Gastroesophageal sphincter (tissue), 3 donors: ENCODE measurements at regions not wholly inside any gene's neighbourhood (a gene's known extent, or its start where the extent isn't known, plus 50 kb on each side); places are given as distances from the start of the nearest gene placed in this dataset.

Experiments
- POLR2A ChIP-seq, 2 donors: fragments of 450-650 bp; IDR thresholded peaks; one replicate each; pipeline ENCODE4 v1.6.1; 2017; ENCODE audit warnings: antibody characterized with exemption in 2 of 2, mild to moderate bottlenecking in 2 of 2, moderate library complexity in 1 of 2
- TF ChIP-seq, protein P1 (sequence below), 4 experiments: fragments of 200-600 bp in 2 of 4; fragments of 450-650 bp in 2 of 4; sonication (generic) in 1 of 4; IDR thresholded peaks; one replicate each; pipeline ENCODE4 v1.5.1; 2017 to 2019; ENCODE audit warnings: antibody characterized with exemption in 4 of 4, mild to moderate bottlenecking in 2 of 4, moderate library complexity in 2 of 4

- TF ChIP-seq, protein P1, sequence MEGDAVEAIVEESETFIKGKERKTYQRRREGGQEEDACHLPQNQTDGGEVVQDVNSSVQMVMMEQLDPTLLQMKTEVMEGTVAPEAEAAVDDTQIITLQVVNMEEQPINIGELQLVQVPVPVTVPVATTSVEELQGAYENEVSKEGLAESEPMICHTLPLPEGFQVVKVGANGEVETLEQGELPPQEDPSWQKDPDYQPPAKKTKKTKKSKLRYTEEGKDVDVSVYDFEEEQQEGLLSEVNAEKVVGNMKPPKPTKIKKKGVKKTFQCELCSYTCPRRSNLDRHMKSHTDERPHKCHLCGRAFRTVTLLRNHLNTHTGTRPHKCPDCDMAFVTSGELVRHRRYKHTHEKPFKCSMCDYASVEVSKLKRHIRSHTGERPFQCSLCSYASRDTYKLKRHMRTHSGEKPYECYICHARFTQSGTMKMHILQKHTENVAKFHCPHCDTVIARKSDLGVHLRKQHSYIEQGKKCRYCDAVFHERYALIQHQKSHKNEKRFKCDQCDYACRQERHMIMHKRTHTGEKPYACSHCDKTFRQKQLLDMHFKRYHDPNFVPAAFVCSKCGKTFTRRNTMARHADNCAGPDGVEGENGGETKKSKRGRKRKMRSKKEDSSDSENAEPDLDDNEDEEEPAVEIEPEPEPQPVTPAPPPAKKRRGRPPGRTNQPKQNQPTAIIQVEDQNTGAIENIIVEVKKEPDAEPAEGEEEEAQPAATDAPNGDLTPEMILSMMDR (IDR thresholded peaks at IDR 0.05), result no peak
- no peak for TF ChIP-seq POLR2A (IDR thresholded peaks at IDR 0.05)
Observed at GRCh38 chr17:70629902-70630301, 460.6 kb downstream of the KCNJ2 start.
